ENCODE measurements at regions not wholly inside any gene's neighbourhood (a gene's known extent, or its start where the extent isn't known, plus 50 kb on each side); places are given as distances from the start of the nearest gene placed in this dataset.

- TF ChIP-seq CTCF (IDR thresholded peaks at IDR 0.05) = no peak
- no peak for TF ChIP-seq POLR2AphosphoS5 (IDR thresholded peaks at IDR 0.05)
Measured at GRCh38 chr14:44866770-44867169, 95.0 kb downstream of the KLHL28 start.
